T1000 (cell line): ENCODE measurements at regions not wholly inside any gene's neighbourhood (a gene's known extent, or its start where the extent isn't known, plus 50 kb on each side); places are given as distances from the start of the nearest gene placed in this dataset.
A peak's percentile ranks its signal among the peaks of the same experiment; 100 is the strongest.

Experiments
- DNase-seq: peaks from one replicate; lab custom pipeline; 2025; ENCODE audit warnings: mixed read lengths; lab: John Stamatoyannopoulos, UW

DNA sequence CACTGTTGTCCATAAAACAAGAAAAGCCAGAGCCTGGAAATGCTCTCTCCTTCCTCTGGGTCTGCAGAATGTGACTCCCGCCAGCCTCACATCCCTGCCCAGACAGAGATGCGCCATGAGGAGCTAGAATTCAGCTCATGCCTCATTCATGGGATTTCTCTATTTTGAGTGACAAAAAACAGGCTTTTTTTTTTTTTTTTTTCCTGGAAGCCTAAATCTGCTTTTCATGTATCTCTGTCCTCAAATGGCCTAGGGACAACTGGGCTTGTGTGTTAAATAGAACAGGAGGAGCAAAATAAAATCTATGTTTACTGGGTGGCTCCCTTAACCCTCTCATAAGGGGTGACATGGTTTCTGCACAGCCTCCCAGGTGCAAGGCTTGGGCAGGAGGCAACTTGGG lies 679.7 kb upstream of the AUTS2 start:
- no peak for DNase-seq

GRCh38 chr7:68922850-68923249 lies 675.4 kb upstream of the AUTS2 start:
- no peak for DNase-seq

GRCh38 chr7:68925241-68925640 lies 673.0 kb upstream of the AUTS2 start:
- no peak for DNase-seq

DNA sequence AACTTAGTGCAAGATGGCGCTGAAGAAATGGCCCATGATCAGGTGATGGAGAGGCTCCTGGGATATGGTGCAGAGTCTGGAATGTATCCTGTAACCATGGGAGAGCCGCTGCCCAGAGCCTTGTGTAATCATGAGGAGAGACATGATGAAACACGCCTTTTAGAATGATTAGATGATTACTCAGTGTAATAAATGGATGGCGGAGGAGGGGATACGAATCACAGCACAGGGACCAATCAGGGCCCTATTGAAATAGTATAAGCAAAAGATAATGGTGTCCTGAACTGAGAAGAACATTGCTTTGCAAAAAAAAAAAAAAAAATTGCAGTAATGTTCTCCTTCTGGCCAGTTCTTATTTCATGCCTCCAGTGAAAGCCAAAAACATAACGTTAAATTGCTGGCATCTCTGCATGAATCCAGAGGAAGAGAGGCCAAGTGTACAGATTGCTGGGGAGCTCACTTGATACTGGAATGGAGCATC lies 668.5 kb upstream of the AUTS2 start:
- peak; percentile 11 for DNase-seq

DNA sequence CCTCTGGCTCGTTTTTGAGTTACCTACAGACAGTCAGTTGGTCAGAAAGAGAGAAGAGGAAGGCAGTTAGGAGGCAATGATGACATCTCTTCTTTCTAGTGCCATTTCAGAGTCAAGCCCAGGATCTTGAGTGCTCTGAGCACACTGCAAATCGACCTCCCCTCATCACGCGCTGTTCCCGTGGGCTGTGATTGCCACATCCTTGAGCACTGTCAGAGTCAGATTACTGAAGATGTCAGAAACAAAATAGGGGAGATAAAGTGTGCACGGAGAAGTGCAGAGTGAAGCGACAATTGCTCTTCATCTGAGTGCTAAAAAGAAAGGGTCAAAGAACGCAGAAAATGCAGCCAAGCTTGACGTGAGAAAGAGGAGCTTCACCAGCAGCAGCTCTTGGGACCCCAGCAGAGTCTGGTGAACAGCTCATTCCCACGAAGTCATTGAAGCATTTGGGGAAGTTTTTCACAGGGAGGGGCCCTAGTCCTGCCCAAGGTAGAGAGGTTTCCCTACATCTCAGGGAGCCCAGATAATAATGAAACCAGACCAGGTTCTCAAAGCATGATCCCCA lies 661.7 kb upstream of the AUTS2 start:
- DNase-seq, result no peak

- DNase-seq, result no peak
Measured at GRCh38 chr7:68938151-68938550, 660.1 kb upstream of the AUTS2 start.

GRCh38 chr7:68943786-68944185 lies 654.5 kb upstream of the AUTS2 start:
- DNase-seq, result no peak

DNA sequence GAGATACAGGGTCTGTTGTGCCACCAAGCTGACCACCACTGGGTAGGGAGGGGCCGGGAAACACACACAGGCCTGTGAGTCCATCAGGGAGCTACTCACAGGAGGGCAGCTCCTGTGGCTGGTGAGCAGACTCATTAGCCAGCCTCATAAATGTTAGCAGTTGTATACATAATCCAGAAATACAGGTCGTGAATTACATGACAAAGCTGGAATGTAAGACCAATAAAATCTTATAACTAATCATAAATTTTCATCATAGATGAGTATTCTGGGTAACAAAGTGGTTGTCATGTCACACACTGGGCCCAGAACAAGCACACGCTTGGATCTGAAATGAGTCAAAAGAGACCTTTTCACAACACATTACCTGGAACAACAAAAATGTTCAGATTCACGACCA lies 642.6 kb upstream of the AUTS2 start:
- peak; percentile 16 for DNase-seq

DNA sequence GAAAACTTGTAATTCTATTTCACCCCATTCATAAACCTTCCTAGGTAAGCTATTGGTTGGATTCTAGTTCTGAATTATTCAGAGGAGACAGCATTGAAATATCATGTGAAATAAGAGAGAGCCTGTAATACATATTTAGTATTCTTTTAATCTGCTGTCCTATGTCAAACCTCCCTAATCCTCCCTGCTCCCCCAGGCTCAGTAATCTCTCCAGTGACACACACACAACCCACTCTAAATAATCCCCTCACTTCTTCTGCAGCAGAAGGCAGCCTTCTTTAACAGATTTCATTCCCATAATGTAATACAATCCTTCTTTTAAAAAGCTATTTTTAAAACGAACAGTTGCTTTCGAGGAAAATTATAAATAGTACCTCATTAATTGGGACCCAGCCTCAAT lies 639.7 kb upstream of the AUTS2 start:
- DNase-seq, result no peak

DNA sequence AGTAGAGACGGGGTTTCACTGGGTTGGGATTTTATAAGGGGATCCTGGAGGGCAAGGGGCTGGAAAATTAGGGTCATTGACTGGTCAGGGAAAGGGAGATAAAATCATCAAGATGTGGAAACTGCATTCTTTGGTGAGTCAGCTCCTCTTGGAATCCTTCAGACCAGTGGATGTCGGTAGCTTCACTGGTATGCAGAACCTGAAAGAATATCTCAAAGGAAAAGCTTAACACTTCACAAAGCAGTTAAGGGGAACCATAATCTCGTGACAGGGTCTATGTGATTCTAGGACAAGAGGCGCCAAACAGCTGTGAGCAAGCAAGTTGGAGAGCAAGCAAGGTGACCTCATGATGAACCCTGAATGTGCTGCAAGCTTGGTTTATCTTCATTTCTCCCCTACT lies 634.7 kb upstream of the AUTS2 start:
- DNase-seq, result peak; percentile 27

GRCh38 chr7:68964060-68964459 lies 634.2 kb upstream of the AUTS2 start:
- no peak for DNase-seq

DNA sequence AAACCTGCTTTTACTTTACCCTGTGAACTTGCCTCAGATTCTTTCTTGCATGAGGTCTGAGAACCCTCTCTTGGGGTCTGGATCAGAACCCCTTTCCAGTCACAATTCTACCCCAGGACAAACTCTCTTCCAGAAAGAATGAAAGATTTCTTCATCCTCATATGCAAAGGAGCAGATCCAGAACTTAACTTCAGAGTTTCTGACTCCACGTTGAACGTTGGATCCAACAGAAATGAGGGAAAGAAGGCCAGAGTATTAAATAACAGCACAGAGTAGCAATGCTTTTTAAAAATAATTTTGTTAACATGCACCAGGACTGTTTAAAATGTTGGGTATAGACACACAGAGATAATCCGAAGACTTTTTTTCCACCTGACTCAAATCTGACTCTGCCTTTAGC lies 632.9 kb upstream of the AUTS2 start:
- no peak for DNase-seq

- DNase-seq, result no peak
Measured at GRCh38 chr7:68967598-68967997, 630.7 kb upstream of the AUTS2 start.

GRCh38 chr7:68969571-68969970 lies 628.7 kb upstream of the AUTS2 start:
- no peak for DNase-seq

GRCh38 chr7:68971634-68972340 lies 626.5 kb upstream of the AUTS2 start:
- no peak for DNase-seq

- no peak for DNase-seq
Measured at GRCh38 chr7:68977385-68978055, 620.8 kb upstream of the AUTS2 start.

DNA sequence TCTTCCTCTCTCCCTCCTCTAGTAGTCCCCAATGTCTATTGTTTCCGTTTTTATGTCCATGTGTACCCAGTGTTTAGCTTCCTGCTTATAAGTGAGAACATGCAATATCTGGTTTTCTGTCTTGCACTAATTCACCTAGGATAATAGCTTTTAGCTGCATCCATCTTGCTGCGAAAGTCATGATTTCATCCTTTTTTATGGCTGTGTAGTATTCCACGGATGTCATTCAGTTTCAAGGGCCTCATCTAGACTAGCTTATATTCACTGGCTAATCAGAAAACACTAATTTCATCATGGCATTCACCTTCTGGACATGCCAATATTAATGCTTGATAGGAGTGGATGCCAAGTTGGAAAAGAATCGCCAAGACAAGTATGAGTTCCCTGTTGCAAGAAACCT lies 619.6 kb upstream of the AUTS2 start:
- no peak for DNase-seq

DNA sequence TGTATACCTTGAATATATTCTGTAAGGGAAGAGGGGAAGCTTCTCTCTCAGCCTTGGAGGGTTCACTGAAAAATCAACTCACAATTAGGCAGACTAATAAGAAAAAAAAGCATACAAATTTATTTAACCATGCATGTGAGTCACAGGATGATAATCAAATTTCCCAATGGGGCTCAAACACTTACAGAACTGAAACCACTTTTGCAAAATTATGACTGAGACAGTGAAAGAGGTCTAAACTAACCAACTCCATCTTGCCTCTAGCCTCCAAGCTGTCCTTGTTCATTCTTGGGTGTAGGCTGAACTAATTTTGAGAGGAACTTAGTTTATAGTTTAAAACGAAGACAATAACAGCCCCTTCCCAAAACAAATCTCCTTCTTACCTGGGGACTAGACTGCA lies 618.3 kb upstream of the AUTS2 start:
- no peak for DNase-seq

GRCh38 chr7:68980432-68980831 lies 617.8 kb upstream of the AUTS2 start:
- peak; percentile 8 for DNase-seq

GRCh38 chr7:68984306-68984705 lies 614.0 kb upstream of the AUTS2 start:
- DNase-seq, result no peak

- no peak for DNase-seq
Measured at GRCh38 chr7:68994841-68995240, 603.4 kb upstream of the AUTS2 start.

GRCh38 chr7:68998136-68998535 lies 600.1 kb upstream of the AUTS2 start:
- no peak for DNase-seq

DNA sequence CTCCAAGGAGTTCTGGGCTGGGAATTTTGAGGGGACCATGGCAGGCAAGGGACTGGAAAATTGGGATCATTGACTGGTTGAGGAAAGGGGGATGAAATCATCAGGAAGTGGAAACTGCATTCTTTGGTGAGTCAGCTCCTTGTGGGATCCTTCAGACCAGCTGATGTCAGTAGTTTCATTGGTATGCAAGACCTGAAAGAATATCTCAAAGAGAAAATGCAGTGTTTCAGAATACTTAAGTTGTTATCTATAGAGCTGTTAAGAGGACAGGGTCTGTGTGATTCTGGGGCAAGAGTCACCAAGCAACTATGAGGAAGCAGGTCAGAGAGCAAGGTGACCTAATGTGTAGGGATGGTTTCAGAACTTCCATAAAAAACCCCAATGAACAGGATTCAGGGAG lies 595.9 kb upstream of the AUTS2 start:
- DNase-seq, result peak; percentile 11
